ENCODE measurements at regions not wholly inside any gene's neighbourhood (a gene's known extent, or its start where the extent isn't known, plus 50 kb on each side); places are given as distances from the start of the nearest gene placed in this dataset.
A peak's percentile ranks its signal among the peaks of the same experiment; 100 is the strongest.

- no peak for TF ChIP-seq CTCF (IDR thresholded peaks at IDR 0.05; ENCODE audit: low read length, missing control alignments)
- no peak for DNase-seq (ENCODE audit: low read depth)
Observed at GRCh38 chr9:89554307-89555035, 50.3 kb upstream of the GADD45G start.

GRCh38 chr9:89553451-89554010 lies 51.3 kb upstream of the GADD45G start:
- no peak for DNase-seq (ENCODE audit: low read depth)
- no peak overlapping the region for H3K4me3 ChIP-seq (replicated peaks; ENCODE audit: low read depth, low read length)
- no peak for TF ChIP-seq CTCF (IDR thresholded peaks at IDR 0.05; ENCODE audit: low read length, missing control alignments)

More at GRCh38 chr9:89554307-89555035, 50.3 kb upstream of the GADD45G start:
- H3K4me3 ChIP-seq (replicated peaks; ENCODE audit: low read depth, low read length): no peak overlapping the region

- DNase-seq (ENCODE audit: low read depth): no peak
- no peak overlapping the region for H3K4me3 ChIP-seq (replicated peaks; ENCODE audit: low read depth, low read length)
- TF ChIP-seq CTCF (IDR thresholded peaks at IDR 0.05; ENCODE audit: low read length, missing control alignments): no peak
Observed at GRCh38 chr9:89550346-89550927, 52.5 kb upstream of the SEMA4D start.

- peak; percentile 74 for DNase-seq (ENCODE audit: low read depth)
- no peak overlapping the region for H3K4me3 ChIP-seq (replicated peaks; ENCODE audit: low read depth, low read length)
- TF ChIP-seq CTCF (IDR thresholded peaks at IDR 0.05; ENCODE audit: low read length, missing control alignments): peak; percentile 99
Observed at GRCh38 chr9:89549031-89549644, 51.2 kb upstream of the SEMA4D start.

GRCh38 chr9:89548071-89548638 lies 50.2 kb upstream of the SEMA4D start:
- no peak for TF ChIP-seq CTCF (IDR thresholded peaks at IDR 0.05; ENCODE audit: low read length, missing control alignments)
- DNase-seq (ENCODE audit: low read depth): no peak
- H3K4me3 ChIP-seq (replicated peaks; ENCODE audit: low read depth, low read length): no peak overlapping the region
